HG03565 (cell line): ENCODE measurements at regions not wholly inside any gene's neighbourhood (a gene's known extent, or its start where the extent isn't known, plus 50 kb on each side); places are given as distances from the start of the nearest gene placed in this dataset.
"Not testable (repeated sequence)": the region's sequence is repeated elsewhere in the genome, so short reads cannot be mapped to it uniquely, and the experiment has no call there.

Experiments used
- ATAC-seq: cut with Tn5 transposase; IDR thresholded peaks from one replicate; pipeline ENCODE4 v1.9.1; 2021; ENCODE audit warnings: mild to moderate bottlenecking, moderate library complexity; ENCODE audit not compliant: unreplicated experiment

GRCh38 chr4:131526686-131527085 lies 1622.4 kb upstream of the PCDH10 start:
- no peak for ATAC-seq

GRCh38 chr4:131531087-131531486 lies 1618.0 kb upstream of the PCDH10 start:
- no peak for ATAC-seq

- ATAC-seq = no peak
Observed at GRCh38 chr4:131534944-131535645, 1614.0 kb upstream of the PCDH10 start.

- ATAC-seq = no peak
Observed at GRCh38 chr4:131540256-131540655, 1608.8 kb upstream of the PCDH10 start.

GRCh38 chr4:131547506-131547981 lies 1601.5 kb upstream of the PCDH10 start:
- ATAC-seq = peak; percentile 50

GRCh38 chr4:131551306-131551705 lies 1597.8 kb upstream of the PCDH10 start:
- ATAC-seq = no peak

- ATAC-seq = no peak
Observed at GRCh38 chr4:131566026-131566425, 1583.1 kb upstream of the PCDH10 start.

GRCh38 chr4:131584587-131584986 lies 1564.5 kb upstream of the PCDH10 start:
- ATAC-seq = no peak

GRCh38 chr4:131595140-131595539 lies 1554.0 kb upstream of the PCDH10 start:
- ATAC-seq = no peak

GRCh38 chr4:131603705-131604104 lies 1545.4 kb upstream of the PCDH10 start:
- ATAC-seq = no peak

GRCh38 chr4:131609039-131609438 lies 1540.1 kb upstream of the PCDH10 start:
- ATAC-seq = no peak

- not testable (repeated sequence) for ATAC-seq
Observed at GRCh38 chr4:131610517-131610916, 1538.6 kb upstream of the PCDH10 start.

GRCh38 chr4:131613086-131613823 lies 1535.8 kb upstream of the PCDH10 start:
- peak; percentile 18 for ATAC-seq

GRCh38 chr4:131613824-131614216 lies 1535.3 kb upstream of the PCDH10 start:
- peak; percentile 72 for ATAC-seq

GRCh38 chr4:131632877-131633276 lies 1516.2 kb upstream of the PCDH10 start:
- ATAC-seq = no peak

- ATAC-seq = no peak
Observed at GRCh38 chr4:131635191-131635590, 1513.9 kb upstream of the PCDH10 start.

GRCh38 chr4:131638781-131639180 lies 1510.3 kb upstream of the PCDH10 start:
- ATAC-seq = no peak

- no peak for ATAC-seq
Observed at GRCh38 chr4:131644619-131645018, 1504.5 kb upstream of the PCDH10 start.

GRCh38 chr4:131649227-131649626 lies 1499.9 kb upstream of the PCDH10 start:
- no peak for ATAC-seq

GRCh38 chr4:131650951-131651350 lies 1498.1 kb upstream of the PCDH10 start:
- ATAC-seq = no peak

GRCh38 chr4:131683314-131683713 lies 1465.8 kb upstream of the PCDH10 start:
- ATAC-seq = not testable (repeated sequence)

GRCh38 chr4:131721883-131722282 lies 1427.2 kb upstream of the PCDH10 start:
- no peak for ATAC-seq
